OCI-LY7 (cell line): ENCODE measurements at regions not wholly inside any gene's neighbourhood (a gene's known extent, or its start where the extent isn't known, plus 50 kb on each side); places are given as distances from the start of the nearest gene placed in this dataset.

Experiments used
- BruUV-seq: library from RNA; stranded (reverse); fragments of 400-500 nt; replicated peaks from 2 replicates; lab custom pipeline; 2021; lab: Mats Ljungman, UMichigan
- CTCF ChIA-PET: fragments of 300-600 bp; sonication (Branson Sonifier 250); formaldehyde crosslinking; loops from one replicate; lab custom pipeline; 2022; ENCODE audit warnings: antibody characterized with exemption; ENCODE audit not compliant: unreplicated experiment; lab: Charles Lee
- POLR2A ChIA-PET: fragments of 300-600 bp; sonication (Branson Sonifier 250); formaldehyde crosslinking; loops from one replicate; lab custom pipeline; 2022; ENCODE audit warnings: antibody characterized with exemption; lab: Charles Lee
- DNase-seq: peaks from one replicate; pipeline ENCODE4 v3.0.0-alpha.2; 2015; ENCODE audit warnings: low spot score
- H2AFZ ChIP-seq: fragments of 200-600 bp; sonication (generic), shearing (Covaris generic); 2 replicates; pipeline ENCODE4 v1.6.1; 2014; ENCODE audit warnings: mild to moderate bottlenecking, antibody characterized with exemption, low read length, moderate library complexity
- H3K27ac ChIP-seq: fragments of 200-600 bp; sonication (generic); 2 replicates; pipeline ENCODE4 v1.5.1; 2014; ENCODE audit warnings: mixed run types, low read depth, mild to moderate bottlenecking, moderate library complexity, low read length, inconsistent platforms; ENCODE audit not compliant: poor library complexity, severe bottlenecking
- H3K36me3 ChIP-seq: fragments of 200-600 bp; sonication (generic); 2 replicates; pipeline ENCODE4 v1.6.1; 2014; ENCODE audit warnings: mild to moderate bottlenecking, antibody characterized with exemption, low read length, moderate library complexity, mixed read lengths; ENCODE audit not compliant: insufficient read depth
- H3K4me1 ChIP-seq: fragments of 200-600 bp; sonication (generic); 2 replicates; pipeline ENCODE4 v1.5.1; 2014; ENCODE audit warnings: mild to moderate bottlenecking, low read length; ENCODE audit not compliant: insufficient read depth, poor library complexity, severe bottlenecking
- H3K4me2 ChIP-seq: fragments of 200-600 bp; sonication (generic); 2 replicates; pipeline ENCODE4 v1.6.1; 2014; ENCODE audit warnings: mild to moderate bottlenecking, low read length
- H3K4me3 ChIP-seq: fragments of 200-600 bp; sonication (generic); 2 replicates; pipeline ENCODE4 v1.5.1; 2014; ENCODE audit warnings: mild to moderate bottlenecking, low read depth, low read length; ENCODE audit not compliant: poor library complexity, severe bottlenecking
- H3K79me2 ChIP-seq: fragments of 200-600 bp; sonication (generic); 2 replicates; pipeline ENCODE4 v1.6.1; 2016; ENCODE audit warnings: low read depth, mild to moderate bottlenecking, low read length, moderate library complexity, mixed read lengths; ENCODE audit not compliant: insufficient read depth
- H3K9me2 ChIP-seq: fragments of 200-600 bp; sonication (generic); 2 replicates; pipeline ENCODE4 v1.6.1; 2016; ENCODE audit warnings: mild to moderate bottlenecking, low read length, mixed read lengths; ENCODE audit not compliant: insufficient read depth
- H3K9me3 ChIP-seq: fragments of 200-600 bp; sonication (generic); 2 replicates; pipeline ENCODE4 v1.6.1; 2014; ENCODE audit warnings: mild to moderate bottlenecking, mixed run types, low read length, mixed read lengths
- H4K20me1 ChIP-seq: fragments of 200-600 bp; sonication (generic); 2 replicates; pipeline ENCODE4 v1.6.1; 2014; ENCODE audit warnings: mild to moderate bottlenecking, antibody characterized with exemption, low read length, moderate library complexity, mixed read lengths; ENCODE audit not compliant: insufficient read depth
- EZH2phosphoT487 ChIP-seq: fragments of 200-600 bp; sonication (generic); IDR thresholded peaks from 2 replicates; pipeline ENCODE4 v1.6.1; 2018; ENCODE audit warnings: low read depth, borderline replicate concordance, mild to moderate bottlenecking, mixed run types, antibody characterized with exemption, low read length, moderate library complexity, mixed read lengths
- intact Hi-C: fragments of 100-400 bp; cut with micrococcal nuclease; formaldehyde crosslinking; loops from one replicate; pipeline ENCODE4 v1.10.0; 2022; ENCODE audit not compliant: unreplicated experiment
- TF ChIP-seq, protein P1 (sequence below): fragments of 200-600 bp; sonication (generic); conservative IDR thresholded peaks from 2 replicates; pipeline ENCODE4 v1.5.1; 2014; ENCODE audit warnings: mild to moderate bottlenecking, antibody characterized with exemption, low read length, moderate library complexity, mixed read lengths

- Histone ChIP-seq H3K9me2 (no peaks in the 10 kb centered on the region), H3K9me3 (no peaks in the 10 kb centered on the region), H3K4me1 (no peaks in the 10 kb centered on the region), H3K4me2 (no peak overlapping the region), H3K27ac (no peak overlapping the region), H3K79me2 (no peaks in the 10 kb centered on the region), H4K20me1 (no peaks in the 10 kb centered on the region), H2AFZ (no peak overlapping the region), H3K36me3 (no peaks in the 10 kb centered on the region), H3K4me3 (no peak overlapping the region)
- ChIA-PET POLR2A (interaction anchor here (0.6 to 0.7 kb wide), 2 partner anchors 41 to 143 kb away, joined by 3 read pairs; no protein-coding TSS in a partner anchor), CTCF (no interaction called here)
- no TSS peak for BruUV-seq
- no peak for DNase-seq
- intact Hi-C loops, result no loop called here
- TF ChIP-seq, protein P1, sequence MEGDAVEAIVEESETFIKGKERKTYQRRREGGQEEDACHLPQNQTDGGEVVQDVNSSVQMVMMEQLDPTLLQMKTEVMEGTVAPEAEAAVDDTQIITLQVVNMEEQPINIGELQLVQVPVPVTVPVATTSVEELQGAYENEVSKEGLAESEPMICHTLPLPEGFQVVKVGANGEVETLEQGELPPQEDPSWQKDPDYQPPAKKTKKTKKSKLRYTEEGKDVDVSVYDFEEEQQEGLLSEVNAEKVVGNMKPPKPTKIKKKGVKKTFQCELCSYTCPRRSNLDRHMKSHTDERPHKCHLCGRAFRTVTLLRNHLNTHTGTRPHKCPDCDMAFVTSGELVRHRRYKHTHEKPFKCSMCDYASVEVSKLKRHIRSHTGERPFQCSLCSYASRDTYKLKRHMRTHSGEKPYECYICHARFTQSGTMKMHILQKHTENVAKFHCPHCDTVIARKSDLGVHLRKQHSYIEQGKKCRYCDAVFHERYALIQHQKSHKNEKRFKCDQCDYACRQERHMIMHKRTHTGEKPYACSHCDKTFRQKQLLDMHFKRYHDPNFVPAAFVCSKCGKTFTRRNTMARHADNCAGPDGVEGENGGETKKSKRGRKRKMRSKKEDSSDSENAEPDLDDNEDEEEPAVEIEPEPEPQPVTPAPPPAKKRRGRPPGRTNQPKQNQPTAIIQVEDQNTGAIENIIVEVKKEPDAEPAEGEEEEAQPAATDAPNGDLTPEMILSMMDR, result no peak
- TF ChIP-seq EZH2phosphoT487, result no peak
Observed at GRCh38 chr2:4515871-4516761, 812.7 kb downstream of the DCDC2C start.

GRCh38 chr2:4518596-4518995, 815.2 kb downstream of the DCDC2C start:
- CTCF ChIA-PET, result no interaction called here
- Histone ChIP-seq H3K4me1 (no peaks in the 10 kb centered on the region), H2AFZ (no peak overlapping the region), H3K9me2 (no peaks in the 10 kb centered on the region), H3K79me2 (no peaks in the 10 kb centered on the region), H3K27ac (no peak overlapping the region), H3K9me3 (no peaks in the 10 kb centered on the region), H3K4me2 (no peak overlapping the region), H3K36me3 (no peaks in the 10 kb centered on the region), H4K20me1 (no peaks in the 10 kb centered on the region), H3K4me3 (no peak overlapping the region)
- no peak for DNase-seq
- intact Hi-C loops, result no loop called here
- POLR2A ChIA-PET, result interaction anchor here (1.3 kb wide), 1 partner anchor 16 kb away, joined by 3 read pairs; no protein-coding TSS in a partner anchor
- no peak for TF ChIP-seq EZH2phosphoT487
- TF ChIP-seq, protein P1, result no peak
- BruUV-seq, result no TSS peak
